T-cell (primary cell): ENCODE measurements at regions not wholly inside any gene's neighbourhood (a gene's known extent, or its start where the extent isn't known, plus 50 kb on each side); places are given as distances from the start of the nearest gene placed in this dataset.
"Not testable (repeated sequence)": the region's sequence is repeated elsewhere in the genome, so short reads cannot be mapped to it uniquely, and the experiment has no call there.

Experiments used
- ATAC-seq, 4 experiments: fragments of 200-7000 bp in 3 of 4; fragments of 150-1000 bp in 1 of 4; cut with Tn5 transposase; replicated peaks in 1 of 4; 1 replicate in 3 of 4; 2 replicates in 1 of 4; pipeline ENCODE4 v1.10.0; 2021; ENCODE audit warnings: moderate library complexity in 3 of 4, mild to moderate bottlenecking in 2 of 4, moderate number of reproducible peaks in 1 of 4
- CTCF ChIA-PET, 2 donors: fragments of 300-600 bp; sonication (Branson Sonifier 250); formaldehyde crosslinking; loops; one replicate each; lab custom pipeline; 2022; ENCODE audit warnings: antibody characterized with exemption in 2 of 2; lab: Charles Lee
- POLR2A ChIA-PET, 2 donors: fragments of 300-600 bp; sonication (Branson Sonifier 250); formaldehyde crosslinking; loops; one replicate each; lab custom pipeline; 2022; ENCODE audit warnings: antibody characterized with exemption in 2 of 2; lab: Charles Lee
- DNase-seq, 35 experiments: peaks; one replicate each; pipeline versions ENCODE4 v3.0.0 to v3.0.0-alpha.2; 2013 to 2023
- H3K27ac ChIP-seq: one replicate; pipeline ENCODE4 v1.5.1; 2013; ENCODE audit warnings: low read length
- H3K27me3 ChIP-seq, 2 experiments: replicated peaks in 1 of 2; 1 replicate in 1 of 2; 2 replicates in 1 of 2; pipeline versions ENCODE4 v1.6.1 to v1.7.0; 2013; ENCODE audit warnings: low read length in 1 of 2, mixed read lengths in 1 of 2; ENCODE audit not compliant: control insufficient read depth in 2 of 2, insufficient read depth in 2 of 2; ENCODE audit errors: extremely low read depth in 1 of 2
- H3K36me3 ChIP-seq, 2 donors: 1 replicate in 1 of 2; 2 replicates in 1 of 2; pipeline versions ENCODE4 v1.6.1 to v1.7.0; 2013; ENCODE audit warnings: low read length in 1 of 2; ENCODE audit not compliant: control insufficient read depth in 2 of 2, insufficient read depth in 1 of 2; ENCODE audit errors: extremely low read depth in 1 of 2
- H3K4me1 ChIP-seq, 2 experiments: 1 replicate in 1 of 2; 2 replicates in 1 of 2; pipeline versions ENCODE4 v1.6.1 to v1.7.0; 2013; ENCODE audit warnings: low read length in 2 of 2, mixed read lengths in 1 of 2; ENCODE audit not compliant: insufficient read depth in 2 of 2, control insufficient read depth in 1 of 2; ENCODE audit errors: extremely low read depth in 1 of 2
- H3K4me3 ChIP-seq, 2 donors: 1 replicate in 1 of 2; 2 replicates in 1 of 2; pipeline versions ENCODE4 v1.5.1 to v1.7.0; 2013; ENCODE audit warnings: mild to moderate bottlenecking in 2 of 2, low read length in 1 of 2, moderate library complexity in 1 of 2; ENCODE audit not compliant: control insufficient read depth in 1 of 2; ENCODE audit errors: extremely low read depth in 1 of 2
- H3K9me3 ChIP-seq: 2 replicates; pipeline ENCODE4 v1.7.0; 2013
- H3K27ac Mint-ChIP-seq, 2 donors: one replicate each; pipeline ENCODE4 v1.8.0; 2020 to 2021; ENCODE audit warnings: mild to moderate bottlenecking in 2 of 2, mixed read lengths in 2 of 2
- H3K27me3 Mint-ChIP-seq, 2 donors: one replicate each; pipeline ENCODE4 v1.8.0; 2021 to 2022; ENCODE audit warnings: mixed read lengths in 2 of 2
- H3K36me3 Mint-ChIP-seq: one replicate; pipeline ENCODE4 v1.8.0; 2021; ENCODE audit warnings: mixed read lengths
- H3K4me1 Mint-ChIP-seq, 3 donors: one replicate each; pipeline ENCODE4 v1.8.0; 2020 to 2022; ENCODE audit warnings: mixed read lengths in 3 of 3, mild to moderate bottlenecking in 1 of 3
- H3K4me3 Mint-ChIP-seq, 3 donors: one replicate each; pipeline ENCODE4 v1.8.0; 2020 to 2022; ENCODE audit warnings: mild to moderate bottlenecking in 3 of 3, mixed read lengths in 3 of 3, moderate library complexity in 3 of 3
- H3K9me3 Mint-ChIP-seq, 3 donors: one replicate each; pipeline ENCODE4 v1.8.0; 2020 to 2022; ENCODE audit warnings: mixed read lengths in 3 of 3
- WGBS: methylation state at CpG from one replicate; pipeline ENCODE4 v1.1.5; 2013; ENCODE audit warnings: missing lambda C conversion rate; ENCODE audit not compliant: insufficient coverage; 5-methylcytosine and 5-hydroxymethylcytosine counted together

- ATAC-seq, result not testable (repeated sequence)
Observed at GRCh38 chr4:18107848-18108528, 86.4 kb upstream of the LCORL start.

GRCh38 chr4:18106620-18107019, 85.1 kb upstream of the LCORL start:
- CTCF ChIA-PET, result no interaction called here
- no peak overlapping the region for H3K27ac Mint-ChIP-seq
- H3K4me3 Mint-ChIP-seq, result no peak overlapping the region
- H3K4me1 Mint-ChIP-seq, result no peaks in the 10 kb centered on the region
- no peaks in the 10 kb centered on the region for H3K9me3 ChIP-seq
- peaks cover 8 to 24% of the 10 kb centered on the region in 2 donors for H3K27me3 Mint-ChIP-seq
- WGBS, result 72% methylated on average over 3 of the region's 5 CpGs
- no peaks in the 10 kb centered on the region for H3K36me3 Mint-ChIP-seq
- ATAC-seq (no peak), DNase-seq (no peak)
- H3K4me3 ChIP-seq, result no peak overlapping the region
- H3K27me3 ChIP-seq, result no peaks in the 10 kb centered on the region
- H3K27ac ChIP-seq, result no peak overlapping the region
- H3K36me3 ChIP-seq, result no peaks in the 10 kb centered on the region
- no peaks in the 10 kb centered on the region for H3K4me1 ChIP-seq
- POLR2A ChIA-PET, result no interaction called here
- no peaks in the 10 kb centered on the region for H3K9me3 Mint-ChIP-seq

More at GRCh38 chr4:18107848-18108528, 86.4 kb upstream of the LCORL start:
- H3K36me3 ChIP-seq, H3K27ac Mint-ChIP-seq, H3K4me3 Mint-ChIP-seq, H3K27me3 ChIP-seq, POLR2A ChIA-PET, CTCF ChIA-PET, H3K36me3 Mint-ChIP-seq, H3K9me3 ChIP-seq, DNase-seq, H3K4me1 Mint-ChIP-seq, H3K27ac ChIP-seq, H3K4me3 ChIP-seq, H3K4me1 ChIP-seq, H3K9me3 Mint-ChIP-seq: not testable (repeated sequence)
- peaks cover 13 to 24% of the 10 kb centered on the region in 2 donors for H3K27me3 Mint-ChIP-seq
- no CpG with 5 or more reads among the region's 4 CpGs for WGBS

DNA sequence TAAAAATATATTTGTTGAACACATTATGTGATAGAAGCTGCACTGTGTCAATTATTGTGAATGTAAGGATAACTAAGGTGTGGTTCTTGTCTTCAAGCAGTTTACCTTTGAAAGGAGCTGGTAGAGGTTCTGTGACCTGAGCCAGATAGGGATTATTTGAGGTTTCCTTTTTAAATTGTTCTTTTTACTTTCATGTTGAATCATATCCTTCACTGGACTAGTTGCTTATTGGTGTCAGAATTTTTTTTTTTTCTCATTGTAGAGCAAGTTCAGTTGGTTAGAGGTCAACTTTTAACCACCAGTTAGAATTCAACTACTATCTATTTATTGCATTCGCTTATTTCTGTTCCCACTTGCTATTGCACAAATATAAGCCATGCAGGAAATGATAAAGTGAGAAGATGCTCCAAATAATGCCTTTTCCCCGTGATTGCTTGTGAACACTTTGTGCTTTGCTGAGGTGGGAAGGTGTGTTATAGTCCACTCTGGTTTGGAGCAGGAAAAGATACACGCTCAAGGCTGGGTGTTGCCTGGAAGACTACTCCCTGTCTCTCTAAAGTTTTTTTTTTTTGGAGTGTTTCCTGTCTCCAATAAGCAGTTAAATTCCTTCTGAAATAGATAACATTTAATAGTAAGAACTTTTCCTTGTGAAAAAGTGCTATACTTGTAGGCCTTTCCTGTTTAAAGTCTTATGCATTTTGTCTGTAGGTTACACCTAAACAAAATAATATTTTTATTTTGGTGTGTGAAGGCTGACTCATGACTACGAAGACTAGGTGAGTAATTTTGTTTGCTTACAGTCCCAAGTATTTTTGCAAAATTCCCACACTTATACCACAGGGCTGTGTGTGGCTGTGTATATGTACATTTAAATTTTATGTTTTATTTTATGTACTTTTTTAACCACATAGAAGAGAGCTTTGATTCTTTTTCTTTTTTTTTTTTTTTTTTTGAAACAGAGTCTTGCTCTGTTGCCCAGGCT, 83.8 kb upstream of the LCORL start:
- Histone ChIP-seq H3K4me3 (no peak overlapping the region), H3K27me3 (no peaks in the 10 kb centered on the region), H3K4me1 (no peaks in the 10 kb centered on the region), H3K27ac (no peak overlapping the region), H3K9me3 (no peaks in the 10 kb centered on the region), H3K36me3 (no peaks in the 10 kb centered on the region)
- 60% methylated on average over 1 of the region's 4 CpGs for WGBS
- Mint-ChIP-seq H3K9me3 (no peaks in the 10 kb centered on the region), H3K27me3 (peaks cover 3 to 23% of the 10 kb centered on the region in 2 donors), H3K36me3 (no peaks in the 10 kb centered on the region), H3K27ac (no peak overlapping the region), H3K4me3 (no peak overlapping the region), H3K4me1 (no peaks in the 10 kb centered on the region)
- POLR2A ChIA-PET, result interaction anchor here in 1 of 2 donors (0.6 kb wide), 1 partner anchor 1949 kb away, joined by 3 read pairs; no protein-coding TSS in a partner anchor
- CTCF ChIA-PET, result no interaction called here
- no peak for ATAC-seq
- DNase-seq, result no peak

DNA sequence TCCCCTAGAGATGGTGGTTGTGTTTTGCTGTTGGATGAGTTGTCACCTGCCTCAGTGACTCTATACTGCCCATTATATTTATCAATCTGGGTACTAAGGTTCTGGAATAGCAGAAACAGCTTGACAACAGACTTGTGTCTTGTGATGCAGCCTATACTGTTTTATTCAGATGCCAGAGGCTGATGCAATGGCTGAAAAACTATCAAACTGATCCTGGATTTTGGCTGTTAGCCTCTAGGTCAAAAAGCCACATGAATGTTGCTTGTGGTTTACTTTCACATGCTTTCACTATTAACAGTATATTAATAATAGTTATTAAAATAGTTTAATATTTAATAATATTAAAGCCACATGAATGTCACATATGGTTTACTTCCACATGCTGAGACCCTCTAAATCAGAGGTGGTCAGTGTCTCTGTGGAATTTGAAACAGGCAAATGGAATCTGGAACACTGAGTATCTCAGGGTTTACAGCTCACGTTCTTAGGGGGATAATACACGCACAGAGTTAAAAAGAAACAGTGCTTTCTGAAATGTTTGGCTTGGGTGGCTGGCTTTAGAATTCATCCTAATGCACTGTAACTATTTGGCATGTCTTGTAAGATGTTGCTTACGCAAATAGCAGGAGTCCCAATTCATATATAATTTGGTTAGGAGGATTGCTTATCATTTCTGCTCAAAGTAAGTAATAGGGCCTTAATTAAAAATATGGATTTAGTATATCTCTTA, 82.5 kb upstream of the LCORL start:
- no CpG with 5 or more reads among the region's 3 CpGs for WGBS

DNA sequence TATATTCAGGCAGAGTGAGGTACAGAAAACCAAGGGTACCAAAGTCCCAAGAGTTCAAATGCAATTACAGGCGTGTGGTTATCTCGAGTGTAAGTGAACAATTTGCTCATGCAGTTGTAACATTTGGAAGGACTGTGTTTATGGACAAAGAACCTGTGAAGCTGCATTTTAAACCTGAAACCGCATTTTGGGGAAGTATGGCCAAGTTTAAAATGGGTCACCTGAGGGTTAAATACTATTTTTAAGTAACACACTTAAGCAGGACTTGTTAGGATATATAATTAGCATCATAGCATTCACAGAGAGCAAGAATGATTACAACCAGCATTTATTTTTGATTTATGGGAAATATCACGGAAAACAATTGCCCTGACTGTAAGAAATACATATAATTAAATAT, 79.1 kb upstream of the LCORL start:
- no peak overlapping the region for H3K27ac Mint-ChIP-seq
- Histone ChIP-seq H3K9me3 (no peaks in the 10 kb centered on the region), H3K4me3 (no peak overlapping the region), H3K4me1 (no peaks in the 10 kb centered on the region), H3K27ac (no peak overlapping the region), H3K36me3 (no peaks in the 10 kb centered on the region), H3K27me3 (no peaks in the 10 kb centered on the region)
- WGBS, result 92% methylated on average over 2 of the region's 4 CpGs
- no peaks in the 10 kb centered on the region for H3K4me1 Mint-ChIP-seq
- H3K36me3 Mint-ChIP-seq, result no peaks in the 10 kb centered on the region
- POLR2A ChIA-PET, result no interaction called here
- H3K9me3 Mint-ChIP-seq, result no peaks in the 10 kb centered on the region
- CTCF ChIA-PET, result interaction anchor here in 1 of 2 donors (0.5 kb wide), 1 partner anchor 752 kb away, joined by 3 read pairs; no protein-coding TSS in a partner anchor
- H3K4me3 Mint-ChIP-seq, result no peak overlapping the region
- ATAC-seq (no peak), DNase-seq (no peak)
- peaks cover 0 to 6% of the 10 kb centered on the region in 2 donors for H3K27me3 Mint-ChIP-seq

More for the DNA sequence above, 82.5 kb upstream of the LCORL start:
- H3K9me3 Mint-ChIP-seq, result no peaks in the 10 kb centered on the region
- H3K4me3 ChIP-seq, result no peak overlapping the region
- H3K4me1 Mint-ChIP-seq, result no peaks in the 10 kb centered on the region
- H3K27ac Mint-ChIP-seq, result no peak overlapping the region
- no peaks in the 10 kb centered on the region for H3K36me3 ChIP-seq
- ChIA-PET CTCF (no interaction called here), POLR2A (no interaction called here)
- ATAC-seq (no peak), DNase-seq (no peak)
- no peak overlapping the region for H3K27ac ChIP-seq
- no peaks in the 10 kb centered on the region for H3K4me1 ChIP-seq
- no peaks in the 10 kb centered on the region for H3K27me3 ChIP-seq
- no peaks in the 10 kb centered on the region for H3K36me3 Mint-ChIP-seq
- no peaks in the 10 kb centered on the region for H3K9me3 ChIP-seq
- no peak overlapping the region for H3K4me3 Mint-ChIP-seq
- H3K27me3 Mint-ChIP-seq, result peaks cover 3 to 23% of the 10 kb centered on the region in 2 donors

- CTCF ChIA-PET, result not testable (repeated sequence)
- H3K9me3 Mint-ChIP-seq, result peaks cover 8 to 11% (median 8%) of the 10 kb centered on the region in 3 donors
Observed at GRCh38 chr4:18090447-18090846, 68.9 kb upstream of the LCORL start.

More at GRCh38 chr4:18090447-18090846, 68.9 kb upstream of the LCORL start:
- H3K36me3 Mint-ChIP-seq, H3K9me3 ChIP-seq, POLR2A ChIA-PET, H3K4me3 ChIP-seq, H3K27ac ChIP-seq, DNase-seq, ATAC-seq, H3K4me3 Mint-ChIP-seq, H3K27ac Mint-ChIP-seq, H3K4me1 ChIP-seq, H3K4me1 Mint-ChIP-seq, H3K36me3 ChIP-seq, H3K27me3 ChIP-seq: not testable (repeated sequence)
- H3K27me3 Mint-ChIP-seq, result peaks cover 45 to 48% of the 10 kb centered on the region in 2 donors
- WGBS, result 62% methylated on average over 5 of the region's 6 CpGs
